Adrenal gland (tissue), 9 donors: ENCODE measurements at regions not wholly inside any gene's neighbourhood (a gene's known extent, or its start where the extent isn't known, plus 50 kb on each side); places are given as distances from the start of the nearest gene placed in this dataset.
A peak's percentile ranks its signal among the peaks of the same experiment; 100 is the strongest.

ENCODE experiments used
- DNase-seq, 7 donors: peaks; one replicate each; pipeline ENCODE4 v3.0.0-alpha.2; 2019 to 2020
- H3K27ac ChIP-seq, 5 donors: fragments of 200-600 bp; sonication (generic) in 4 of 5; 1 replicate in 3 of 5; 2 replicates in 2 of 5; pipeline versions ENCODE4 v1.5.1 to v1.8.0; 2016 to 2020; ENCODE audit warnings: mild to moderate bottlenecking in 1 of 5
- H3K27me3 ChIP-seq: fragments of 200-600 bp; 2 replicates; pipeline ENCODE4 v1.8.0; 2021
- H3K36me3 ChIP-seq, 2 donors: fragments of 200-600 bp; replicated peaks in 1 of 2; 1 replicate in 1 of 2; 2 replicates in 1 of 2; pipeline versions ENCODE4 v1.5.1 to v1.8.0; 2018 to 2022
- H3K4me1 ChIP-seq, 2 donors: fragments of 200-600 bp; replicated peaks in 1 of 2; 1 replicate in 1 of 2; 2 replicates in 1 of 2; pipeline versions ENCODE4 v1.5.1 to v1.8.0; 2018 to 2021
- H3K4me3 ChIP-seq, 4 donors: fragments of 200-600 bp; sonication (generic) in 3 of 4; one replicate each; pipeline ENCODE4 v1.5.1; 2016 to 2018
- H3K9me3 ChIP-seq, 3 donors: fragments of 200-600 bp; sonication (generic) in 1 of 3; replicated peaks in 1 of 3; 1 replicate in 2 of 3; 2 replicates in 1 of 3; pipeline versions ENCODE4 v1.5.1 to v1.8.0; 2016 to 2021
- CTCF ChIP-seq, 6 experiments: fragments of 450-650 bp in 4 of 6; fragments of 200-600 bp in 2 of 6; sonication (generic) in 1 of 6; IDR thresholded peaks; 1 replicate in 5 of 6; 2 replicates in 1 of 6; pipeline versions ENCODE4 v1.5.1 to v1.8.0; 2016 to 2021; ENCODE audit warnings: antibody characterized with exemption in 6 of 6, mild to moderate bottlenecking in 2 of 6, moderate library complexity in 1 of 6
- POLR2A ChIP-seq, 2 donors: fragments of 450-650 bp; IDR thresholded peaks; one replicate each; pipeline ENCODE4 v1.6.1; 2017; ENCODE audit warnings: antibody characterized with exemption in 2 of 2, mild to moderate bottlenecking in 2 of 2, moderate library complexity in 1 of 2
- WGBS, 4 donors: extraction: QIAGEN DNeasy Blood & Tissue Kit in 2 of 4; methylation state at CpG; one replicate each; pipeline versions ENCODE4 v1.1.5 to v1.1.7; 2013 to 2017; 5-methylcytosine and 5-hydroxymethylcytosine counted together
- intact Hi-C, 2 donors: fragments of 100-400 bp; cut with DNase I; formaldehyde crosslinking; loops; one replicate each; pipeline versions ENCODE4 v1.14.1 to v1.15.0; 2022 to 2023
- donor health status: healthy with polysubstance abuse.
- donor health status: Bipolar disorder and iron deficiency.
- donor health status: DM: yes; HTN: yes; CAD: no.
- donor health status: DM: no; HTN: no; CAD: no.
- donor health status: DM: no; HTN: no; CAD: no.

- H3K4me1 ChIP-seq, result peaks cover 30 to 40% of the 10 kb centered on the region in 2 donors
- intact Hi-C loops, result loop anchor here in 1 of 2 donors (10.0 kb wide), 1 partner anchor 77 kb away; no protein-coding TSS in a partner anchor
Measured at GRCh38 chr10:63711867-63712716, 190.9 kb downstream of the REEP3 start.

GRCh38 chr10:63712717-63713115 lies 191.5 kb downstream of the REEP3 start:
- H3K4me3 ChIP-seq, result no peak overlapping the region
- H3K36me3 ChIP-seq, result no peaks in the 10 kb centered on the region
- WGBS, 4 donors, result 36 to 60% methylated on average over 1 of the region's 1 CpG; no CpG with 5 or more reads in 2 of the 4 donors
- no peak for TF ChIP-seq POLR2A (IDR thresholded peaks at IDR 0.05)
- TF ChIP-seq CTCF (IDR thresholded peaks at IDR 0.05), result no peak
- intact Hi-C loops, result loop anchor here in 1 of 2 donors (10.0 kb wide), 1 partner anchor 78 kb away; no protein-coding TSS in a partner anchor
- DNase-seq, result peak in 1 of 7 donors; percentile 22
- no peaks in the 10 kb centered on the region for H3K27me3 ChIP-seq
- peaks cover 27 to 35% of the 10 kb centered on the region in 2 donors for H3K4me1 ChIP-seq
- peak overlapping the region; percentile 51 to 89 (median 71) for H3K27ac ChIP-seq
- H3K9me3 ChIP-seq, result no peaks in the 10 kb centered on the region

More at GRCh38 chr10:63711867-63712716, 190.9 kb downstream of the REEP3 start:
- Histone ChIP-seq H3K27ac (peak overlapping the region; percentile 51 to 89 (median 71)), H3K36me3 (no peaks in the 10 kb centered on the region), H3K9me3 (no peaks in the 10 kb centered on the region), H3K4me3 (no peak overlapping the region), H3K27me3 (no peaks in the 10 kb centered on the region)
- 19 to 27% (median 23%) methylated on average over 5 to 6 of the region's 6 CpGs for WGBS, 4 donors
- TF ChIP-seq CTCF (IDR thresholded peaks at IDR 0.05), result no peak
- no peak for TF ChIP-seq POLR2A (IDR thresholded peaks at IDR 0.05)
- DNase-seq, result peak; percentile 89 to 99 (median 97)

- no peaks in the 10 kb centered on the region for H3K27me3 ChIP-seq
- intact Hi-C loops, result loop anchor here in 1 of 2 donors (10.0 kb wide), 1 partner anchor 79 kb away; no protein-coding TSS in a partner anchor
- TF ChIP-seq POLR2A (IDR thresholded peaks at IDR 0.05) (no peak), CTCF (IDR thresholded peaks at IDR 0.05) (no peak)
- H3K36me3 ChIP-seq, result no peaks in the 10 kb centered on the region
- peaks cover 25 to 33% of the 10 kb centered on the region in 2 donors for H3K4me1 ChIP-seq
- 29 to 31% (median 30%) methylated on average over 7 of the region's 7 CpGs for WGBS, 4 donors
- H3K9me3 ChIP-seq, result no peaks in the 10 kb centered on the region
- H3K4me3 ChIP-seq, result no peak overlapping the region
- H3K27ac ChIP-seq, result peak overlapping the region; percentile 51 to 89 (median 71)
- DNase-seq, result peak; percentile 46 to 90 (median 74)
Measured at GRCh38 chr10:63713191-63714144, 192.3 kb downstream of the REEP3 start.
